ENCODE measurements at regions not wholly inside any gene's neighbourhood (a gene's known extent, or its start where the extent isn't known, plus 50 kb on each side); places are given as distances from the start of the nearest gene placed in this dataset.

GRCh38 chr2:58667137-58667774 is 426.1 kb upstream of the FANCL start:
- no peak for DNase-seq

GRCh38 chr2:58666323-58666970 is 425.3 kb upstream of the FANCL start:
- no peak for DNase-seq

- DNase-seq: no peak
These were observed 424.0 kb upstream of the FANCL start for GRCh38 chr2:58665154-58665553.

GRCh38 chr2:58664523-58665151 is 423.5 kb upstream of the FANCL start:
- no peak for DNase-seq

- DNase-seq: no peak
These were observed 418.9 kb upstream of the FANCL start for GRCh38 chr2:58660046-58660445.

- no peak for DNase-seq
These were observed 414.0 kb upstream of the FANCL start for GRCh38 chr2:58655152-58655551.

- no peak for DNase-seq
These were observed 410.8 kb upstream of the FANCL start for GRCh38 chr2:58651930-58652329.

- DNase-seq: no peak
These were observed 409.7 kb upstream of the FANCL start for GRCh38 chr2:58650781-58651180.

- no peak for DNase-seq
These were observed 408.6 kb upstream of the FANCL start for GRCh38 chr2:58649756-58650155.

- DNase-seq: no peak
These were observed 403.9 kb upstream of the FANCL start for GRCh38 chr2:58645017-58645416.

GRCh38 chr2:58644451-58644850 is 403.3 kb upstream of the FANCL start:
- no peak for DNase-seq

- no peak for DNase-seq
These were observed 399.9 kb upstream of the FANCL start for GRCh38 chr2:58641001-58641400.

GRCh38 chr2:58640042-58640441 is 398.9 kb upstream of the FANCL start:
- no peak for DNase-seq

GRCh38 chr2:58638256-58638805 is 397.2 kb upstream of the FANCL start:
- no peak for DNase-seq

GRCh38 chr2:58636872-58637271 is 395.7 kb upstream of the FANCL start:
- DNase-seq: no peak

GRCh38 chr2:58635801-58636375 is 394.8 kb upstream of the FANCL start:
- DNase-seq: no peak

GRCh38 chr2:58634653-58635370 is 393.7 kb upstream of the FANCL start:
- DNase-seq: no peak

- DNase-seq: no peak
These were observed 392.7 kb upstream of the FANCL start for GRCh38 chr2:58633613-58634365.

- no peak for DNase-seq
These were observed 390.9 kb upstream of the FANCL start for GRCh38 chr2:58631986-58632385.

GRCh38 chr2:58629545-58630119 is 388.5 kb upstream of the FANCL start:
- DNase-seq: no peak

- no peak for DNase-seq
These were observed 379.8 kb upstream of the FANCL start for GRCh38 chr2:58620896-58621295.

GRCh38 chr2:58620093-58620492 is 379.0 kb upstream of the FANCL start:
- no peak for DNase-seq

Data from 8988T (cell line).